H9 (cell line): ENCODE measurements at regions not wholly inside any gene's neighbourhood (a gene's known extent, or its start where the extent isn't known, plus 50 kb on each side); places are given as distances from the start of the nearest gene placed in this dataset.

Source experiments
- DNase-seq: peaks from one replicate; pipeline ENCODE4 v3.0.0-alpha.2; 2017
- H2AFZ ChIP-seq: one replicate; pipeline ENCODE4 v1.6.1; 2013; ENCODE audit warnings: mild to moderate bottlenecking, low read length, control low read depth, moderate library complexity
- H2AK5ac ChIP-seq: 2 replicates; pipeline ENCODE4 v1.6.1; 2013; ENCODE audit warnings: low read length, control low read depth, mixed read lengths; ENCODE audit not compliant: insufficient read length
- H2BK120ac ChIP-seq: one replicate; pipeline ENCODE4 v1.6.1; 2013; ENCODE audit warnings: low read depth, mild to moderate bottlenecking, low read length, control low read depth, inconsistent platforms; ENCODE audit not compliant: poor library complexity, severe bottlenecking
- H2BK12ac ChIP-seq: 2 replicates; pipeline ENCODE4 v1.6.1; 2013; ENCODE audit warnings: low read length, control low read depth, mixed read lengths, low read depth; ENCODE audit not compliant: insufficient read length
- H2BK15ac ChIP-seq: 2 replicates; pipeline ENCODE4 v1.6.1; 2013; ENCODE audit warnings: low read depth, low read length, control low read depth
- H2BK20ac ChIP-seq: one replicate; pipeline ENCODE4 v1.6.1; 2013; ENCODE audit warnings: low read depth, mild to moderate bottlenecking, low read length, control low read depth, inconsistent platforms; ENCODE audit not compliant: poor library complexity, severe bottlenecking
- H2BK5ac ChIP-seq: 2 replicates; pipeline ENCODE4 v1.6.1; 2013; ENCODE audit warnings: low read length, control low read depth, mixed read lengths; ENCODE audit not compliant: insufficient read length
- H3K14ac ChIP-seq: 2 replicates; pipeline ENCODE4 v1.6.1; 2013; ENCODE audit warnings: low read length, control low read depth; ENCODE audit not compliant: insufficient read depth
- H3K18ac ChIP-seq: 2 replicates; pipeline ENCODE4 v1.6.1; 2013; ENCODE audit warnings: low read depth, mild to moderate bottlenecking, mixed read lengths, low read length, control low read depth; ENCODE audit not compliant: insufficient read length
- H3K23ac ChIP-seq: 2 replicates; pipeline ENCODE4 v1.6.1; 2013; ENCODE audit warnings: low read length, control low read depth, mixed read lengths, low read depth; ENCODE audit not compliant: insufficient read length
- H3K23me2 ChIP-seq: 2 replicates; pipeline ENCODE4 v1.6.1; 2013; ENCODE audit warnings: low read depth, mild to moderate bottlenecking, mixed read lengths, low read length, control low read depth; ENCODE audit not compliant: insufficient read length, poor library complexity, severe bottlenecking
- H3K27ac ChIP-seq: 2 replicates; pipeline ENCODE4 v1.5.1; 2013; ENCODE audit warnings: low read length, control low read depth, mixed read lengths, low read depth; ENCODE audit not compliant: insufficient read length
- H3K27me3 ChIP-seq: 2 replicates; pipeline ENCODE4 v1.6.1; 2013; ENCODE audit warnings: low read length, control low read depth, inconsistent platforms; ENCODE audit not compliant: insufficient read depth
- H3K4ac ChIP-seq: 2 replicates; pipeline ENCODE4 v1.6.1; 2013; ENCODE audit warnings: low read depth, mild to moderate bottlenecking, control low read depth, inconsistent platforms, low read length, moderate library complexity
- H3K4me1 ChIP-seq: 2 replicates; pipeline ENCODE4 v1.6.1; 2013; ENCODE audit warnings: low read length, control low read depth, inconsistent platforms; ENCODE audit not compliant: insufficient read depth
- H3K4me2 ChIP-seq: 2 replicates; pipeline ENCODE4 v1.6.1; 2013; ENCODE audit warnings: low read length, control low read depth, mixed read lengths; ENCODE audit not compliant: insufficient read length, insufficient read depth
- H3K56ac ChIP-seq: 2 replicates; pipeline ENCODE4 v1.6.1; 2013; ENCODE audit warnings: low read depth, mild to moderate bottlenecking, mixed read lengths, low read length, control low read depth; ENCODE audit not compliant: insufficient read length
- H3K79me1 ChIP-seq: 2 replicates; pipeline ENCODE4 v1.6.1; 2013; ENCODE audit warnings: low read depth, mild to moderate bottlenecking, moderate library complexity, low read length, control low read depth, inconsistent platforms; ENCODE audit not compliant: insufficient read depth, poor library complexity, severe bottlenecking
- H3K79me2 ChIP-seq: 2 replicates; pipeline ENCODE4 v1.6.1; 2013; ENCODE audit warnings: low read length, control low read depth, inconsistent platforms; ENCODE audit not compliant: insufficient read depth
- H3K9ac ChIP-seq: 2 replicates; pipeline ENCODE4 v1.6.1; 2013; ENCODE audit warnings: low read length, control low read depth, mixed read lengths; ENCODE audit not compliant: insufficient read length; ENCODE audit errors: extremely low read depth
- H3K9me3 ChIP-seq: one replicate; pipeline ENCODE4 v1.6.1; 2013; ENCODE audit warnings: low read depth, low read length, inconsistent platforms; ENCODE audit not compliant: control insufficient read depth
- H3T11ph ChIP-seq: one replicate; pipeline ENCODE4 v1.6.1; 2013; ENCODE audit warnings: mild to moderate bottlenecking, low read length, control low read depth, inconsistent platforms
- H4K20me1 ChIP-seq: one replicate; pipeline ENCODE4 v1.6.1; 2013; ENCODE audit not compliant: control insufficient read depth, insufficient read length, insufficient read depth
- H4K5ac ChIP-seq: 2 replicates; pipeline ENCODE4 v1.6.1; 2013; ENCODE audit warnings: low read depth, mild to moderate bottlenecking, mixed read lengths, low read length, control low read depth; ENCODE audit not compliant: insufficient read length
- H4K8ac ChIP-seq: replicated peaks from 2 replicates; pipeline ENCODE4 v1.6.1; 2013; ENCODE audit warnings: low read length, control low read depth, mixed read lengths, low read depth; ENCODE audit not compliant: insufficient read length
- H4K91ac ChIP-seq: 2 replicates; pipeline ENCODE4 v1.6.1; 2013; ENCODE audit warnings: low read depth, mild to moderate bottlenecking, moderate library complexity, mixed read lengths, low read length, control low read depth; ENCODE audit not compliant: insufficient read length
- H3K27ac Mint-ChIP-seq, 3 experiments: 2 replicates in 2 of 3; 3 replicates in 1 of 3; pipeline ENCODE4 v1.8.0; 2020 to 2021; ENCODE audit warnings: mixed read lengths in 3 of 3, mild to moderate bottlenecking in 1 of 3, moderate library complexity in 1 of 3
- H3K27me3 Mint-ChIP-seq: 2 replicates; pipeline ENCODE4 v1.8.0; 2021; ENCODE audit warnings: low read depth, mild to moderate bottlenecking, moderate library complexity, mixed read lengths
- H3K36me3 Mint-ChIP-seq, 3 experiments: 2 replicates in 2 of 3; 3 replicates in 1 of 3; pipeline ENCODE4 v1.8.0; 2020 to 2021; ENCODE audit warnings: low read depth in 3 of 3, mixed read lengths in 3 of 3; ENCODE audit not compliant: insufficient read depth in 1 of 3
- H3K4me1 Mint-ChIP-seq, 2 experiments: 2 replicates each; pipeline ENCODE4 v1.8.0; 2020; ENCODE audit warnings: mixed read lengths in 2 of 2
- H3K4me3 Mint-ChIP-seq, 2 experiments: 2 replicates in 1 of 2; 3 replicates in 1 of 2; pipeline ENCODE4 v1.8.0; 2020 to 2021; ENCODE audit warnings: mild to moderate bottlenecking in 2 of 2, mixed read lengths in 2 of 2, moderate library complexity in 1 of 2
- H3K9me3 Mint-ChIP-seq, 2 experiments: 2 replicates in 1 of 2; 3 replicates in 1 of 2; pipeline ENCODE4 v1.8.0; 2020; ENCODE audit warnings: mild to moderate bottlenecking in 2 of 2, mixed read lengths in 2 of 2, moderate library complexity in 1 of 2
- CTCF ChIP-seq: fragments of 200-600 bp; sonication (generic); conservative IDR thresholded peaks from 3 replicates; pipeline ENCODE4 v1.8.0; 2021; ENCODE audit warnings: antibody characterized with exemption, mild to moderate bottlenecking
- WGBS: extraction: QIAGEN DNeasy Blood & Tissue Kit; methylation state at CpG from one replicate; pipeline ENCODE4 v1.1.7; 2013; ENCODE audit warnings: missing lambda C conversion rate, low lambda C conversion rate, mixed read lengths; ENCODE audit not compliant: insufficient read length; ENCODE audit errors: extremely low coverage; 5-methylcytosine and 5-hydroxymethylcytosine counted together

- Histone ChIP-seq H3K27ac (no peak overlapping the region), H3K27me3 (no peaks in the 10 kb centered on the region), H2BK12ac (no peak overlapping the region), H2BK5ac (no peak overlapping the region), H3K79me2 (no peaks in the 10 kb centered on the region), H3K56ac (no peak overlapping the region), H3K14ac (no peak overlapping the region), H3K9me3 (no peaks in the 10 kb centered on the region), H4K5ac (no peak overlapping the region), H3K4ac (no peak overlapping the region), H3K4me1 (no peaks in the 10 kb centered on the region), H2BK120ac (no peak overlapping the region), H2BK15ac (no peak overlapping the region), H3K4me2 (no peak overlapping the region), H3T11ph (no peak overlapping the region), H2BK20ac (no peak overlapping the region), H3K23me2 (no peaks in the 10 kb centered on the region), H2AFZ (no peak overlapping the region), H3K23ac (no peak overlapping the region), H4K91ac (no peak overlapping the region), H3K9ac (no peak overlapping the region), H4K20me1 (no peaks in the 10 kb centered on the region), H3K79me1 (no peaks in the 10 kb centered on the region), H2AK5ac (no peak overlapping the region), H3K18ac (no peak overlapping the region), H4K8ac (no peak overlapping the region)
- no peak overlapping the region for H3K27ac Mint-ChIP-seq
- DNase-seq: no peak
- H3K27me3 Mint-ChIP-seq: no peaks in the 10 kb centered on the region
- H3K36me3 Mint-ChIP-seq: no peaks in the 10 kb centered on the region
- H3K4me1 Mint-ChIP-seq: no peaks in the 10 kb centered on the region
- no CpG with 5 or more reads among the region's 2 CpGs for WGBS
- no peaks in the 10 kb centered on the region; a peak in 1 of 5 replicates for H3K9me3 Mint-ChIP-seq
- no peak overlapping the region for H3K4me3 Mint-ChIP-seq
- TF ChIP-seq CTCF: no peak
Measured at GRCh38 chr6:133774356-133774755, 114.6 kb upstream of the TCF21 start.
